GM21737 (cell line): ENCODE measurements at regions not wholly inside any gene's neighbourhood (a gene's known extent, or its start where the extent isn't known, plus 50 kb on each side); places are given as distances from the start of the nearest gene placed in this dataset.

Source experiments
- ATAC-seq: cut with Tn5 transposase; IDR thresholded peaks from one replicate; pipeline ENCODE4 v1.9.1; 2021; ENCODE audit warnings: mild to moderate bottlenecking, moderate library complexity; ENCODE audit not compliant: unreplicated experiment

DNA sequence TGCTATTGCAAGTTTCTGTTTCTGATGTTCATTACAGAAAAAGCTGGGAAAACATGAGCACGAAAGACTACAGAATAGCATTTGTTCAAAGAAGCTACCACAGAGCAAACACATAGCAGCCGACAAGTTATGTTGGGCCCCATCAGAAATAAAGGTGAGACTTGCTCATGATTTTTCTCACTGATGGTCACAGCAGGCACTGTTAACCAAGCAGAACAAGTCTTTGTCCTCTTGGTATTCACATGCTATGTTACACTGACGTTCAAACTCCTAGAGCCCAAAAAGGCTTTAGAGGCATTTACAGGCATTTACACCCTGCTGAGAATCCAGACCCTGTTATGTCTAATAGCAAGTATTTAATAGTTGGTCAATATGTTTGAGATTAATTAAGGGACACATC, 235.0 kb upstream of the HNMT start:
- no peak for ATAC-seq

DNA sequence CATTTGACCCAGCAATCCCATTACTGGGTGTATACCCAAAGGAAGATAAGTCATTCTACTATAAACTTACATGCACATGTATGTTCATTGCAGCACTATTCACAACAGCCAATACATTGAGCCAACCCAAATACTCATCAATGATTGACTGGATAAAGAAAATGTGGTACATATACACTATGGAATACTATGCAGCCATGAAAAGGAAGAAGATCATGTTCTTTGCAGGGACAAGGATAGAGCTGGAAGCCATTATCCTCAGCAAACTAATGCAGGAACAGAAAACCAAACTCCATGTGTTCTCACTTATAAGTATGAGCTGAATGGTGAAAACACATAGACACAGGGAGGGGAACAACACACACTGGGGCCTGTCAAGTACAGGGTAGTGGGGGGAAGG, 226.7 kb upstream of the HNMT start:
- ATAC-seq: no peak

DNA sequence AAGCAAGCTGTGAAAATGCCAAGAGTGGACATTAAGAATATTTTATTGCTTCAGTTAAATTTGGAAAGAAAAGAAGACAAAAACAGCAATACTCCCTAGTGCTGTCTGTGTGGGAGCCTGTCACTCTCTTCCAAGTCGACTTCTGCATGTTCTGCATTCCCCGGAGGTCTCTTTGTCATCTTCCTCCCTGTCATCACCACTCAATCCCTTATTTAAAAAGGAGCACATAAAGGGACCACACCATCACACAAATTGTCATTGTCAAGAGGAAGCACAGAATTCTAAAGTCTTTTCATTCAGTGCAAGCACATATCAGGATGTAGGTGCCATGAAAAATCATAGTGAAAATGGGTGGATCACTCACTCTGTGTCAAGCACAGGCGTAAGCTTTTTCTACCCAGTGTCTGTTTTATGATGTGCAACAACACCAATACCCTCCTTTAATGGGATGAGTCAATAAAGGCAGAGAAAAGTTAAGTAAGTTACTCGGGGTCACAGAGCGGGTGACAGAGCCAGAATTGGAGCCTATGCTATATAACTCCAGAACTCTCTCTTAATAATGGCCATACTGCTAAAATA, 222.4 kb upstream of the HNMT start:
- ATAC-seq: no peak

DNA sequence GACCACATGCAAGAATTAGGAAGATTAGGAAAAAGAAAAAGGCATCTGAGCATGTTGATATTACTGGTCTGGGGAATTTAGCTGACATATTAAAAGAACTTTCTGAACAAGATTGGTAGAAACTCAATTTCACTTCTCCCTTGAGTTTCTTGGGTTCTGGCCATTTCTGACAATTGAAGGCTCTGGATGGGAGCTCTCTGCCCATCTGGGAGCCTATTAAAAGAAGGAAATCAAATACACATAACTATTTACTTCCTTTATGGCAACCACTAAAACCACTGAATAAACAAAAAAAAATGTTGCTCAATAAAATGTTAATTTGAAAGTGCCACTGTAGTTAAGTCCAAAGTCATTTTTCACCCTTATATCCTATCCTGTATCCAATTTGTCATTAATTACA, 216.8 kb upstream of the HNMT start:
- no peak for ATAC-seq

DNA sequence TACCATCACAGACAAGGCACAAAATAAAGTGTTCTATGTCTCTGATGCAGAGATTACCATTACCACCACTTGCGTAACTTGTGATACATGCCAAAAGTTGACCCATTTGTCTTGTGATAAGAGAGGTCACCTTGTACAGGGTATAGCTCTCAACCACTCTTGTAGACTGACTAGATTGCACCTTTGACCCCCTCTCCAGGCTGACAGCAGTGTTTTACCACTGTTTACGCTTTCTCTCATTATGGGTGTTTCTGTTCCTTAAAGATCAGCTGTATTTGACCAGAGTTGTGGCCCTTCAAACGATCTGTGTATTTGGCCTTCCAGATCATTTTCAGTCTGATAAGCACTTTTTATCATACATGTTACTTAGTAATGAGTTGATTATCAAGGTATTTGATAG, 215.7 kb upstream of the HNMT start:
- ATAC-seq: no peak

DNA sequence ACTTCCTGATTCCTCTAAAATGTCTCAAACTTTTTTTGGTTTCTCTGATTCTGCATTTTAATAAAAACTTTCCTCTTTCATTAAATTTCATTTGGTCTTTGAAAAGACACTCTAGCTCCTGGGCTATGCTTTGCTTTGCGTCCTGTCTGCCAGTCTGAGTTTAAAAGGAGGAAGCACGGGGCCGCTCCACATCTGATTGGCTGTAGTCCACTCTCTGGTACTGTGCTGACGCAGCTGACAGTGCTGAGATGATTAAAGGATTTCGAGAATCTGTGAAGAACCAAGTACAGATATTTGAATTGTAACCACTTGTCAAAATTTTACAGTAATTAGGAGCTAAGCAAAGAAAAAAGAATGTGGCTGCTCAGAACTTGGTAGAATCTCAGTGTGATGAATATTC, 199.6 kb upstream of the HNMT start:
- no peak for ATAC-seq

DNA sequence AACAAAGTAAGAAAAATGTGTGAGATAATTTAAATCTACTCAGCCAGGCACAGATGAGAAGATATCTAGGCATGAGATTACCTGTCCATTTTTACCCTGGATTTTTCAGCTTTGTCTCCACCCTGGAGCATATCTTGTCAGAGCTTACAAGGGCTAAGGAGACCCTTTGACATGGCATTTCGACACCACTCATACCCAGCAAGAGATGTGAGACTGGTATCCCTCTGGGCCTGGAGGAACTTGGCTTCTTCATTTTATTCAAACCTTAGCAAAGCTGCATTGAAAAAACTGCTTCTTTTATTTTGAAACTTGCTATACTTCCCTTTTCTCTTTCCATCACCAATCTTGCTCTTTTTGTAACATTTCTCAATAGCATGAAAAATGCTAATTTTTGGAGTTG, 194.9 kb upstream of the HNMT start:
- no peak for ATAC-seq

DNA sequence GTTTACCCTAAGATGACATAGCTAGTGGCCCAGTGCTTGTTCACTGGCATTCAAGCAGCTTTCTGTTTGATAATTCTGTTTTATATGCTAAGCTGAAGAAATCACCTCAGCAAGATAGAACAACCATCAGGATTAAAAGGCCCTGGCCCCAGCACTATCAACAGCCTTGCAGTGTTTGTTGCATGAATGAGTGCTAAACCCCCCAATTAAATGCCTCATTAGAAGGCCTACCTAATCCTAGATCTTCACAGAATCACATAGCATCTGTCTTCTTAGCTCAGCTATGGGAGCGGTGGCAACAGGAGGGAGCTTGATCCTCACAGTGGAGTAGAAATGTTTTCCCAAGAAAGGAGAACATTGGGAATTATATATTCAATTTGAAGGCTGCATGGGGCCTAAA, 194.1 kb upstream of the HNMT start:
- ATAC-seq: no peak

DNA sequence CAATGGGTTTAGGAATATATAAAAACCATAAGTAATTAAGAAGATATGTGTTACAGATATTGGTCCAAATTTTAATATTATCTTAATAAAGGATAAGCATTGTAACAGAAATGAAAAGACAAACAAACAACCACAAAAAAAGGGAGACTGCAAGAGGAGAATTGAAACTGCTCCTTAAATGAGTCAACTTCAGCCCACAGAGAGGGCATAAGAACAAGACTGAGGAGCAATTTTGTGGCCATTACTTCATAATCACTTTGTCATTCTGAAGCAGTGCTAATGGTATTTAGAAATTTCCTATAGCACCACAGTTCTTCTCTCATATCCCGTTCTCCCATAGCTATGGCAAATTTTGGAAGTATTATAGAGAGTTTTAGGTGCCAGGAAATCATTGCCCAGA, 193.2 kb upstream of the HNMT start:
- ATAC-seq: no peak

DNA sequence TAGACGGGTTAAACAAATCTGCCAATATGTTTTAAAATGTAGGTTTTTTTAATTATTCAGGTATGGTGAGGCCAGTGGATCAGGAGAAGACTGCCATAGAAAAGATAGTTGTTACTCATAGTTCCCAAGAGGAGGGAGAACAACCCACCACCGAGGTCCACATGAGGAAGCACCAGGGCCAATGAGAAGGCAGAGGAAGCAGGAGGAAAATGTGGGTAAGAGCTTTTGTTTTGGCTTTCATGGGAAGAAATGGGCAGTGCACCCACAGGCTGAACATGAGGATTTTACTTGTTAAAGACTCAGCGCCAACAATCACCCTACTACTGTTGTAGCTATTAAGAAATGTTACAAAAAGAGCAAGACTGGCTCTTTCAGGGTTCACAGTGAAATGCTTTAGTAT, 191.8 kb upstream of the HNMT start:
- ATAC-seq: no peak

DNA sequence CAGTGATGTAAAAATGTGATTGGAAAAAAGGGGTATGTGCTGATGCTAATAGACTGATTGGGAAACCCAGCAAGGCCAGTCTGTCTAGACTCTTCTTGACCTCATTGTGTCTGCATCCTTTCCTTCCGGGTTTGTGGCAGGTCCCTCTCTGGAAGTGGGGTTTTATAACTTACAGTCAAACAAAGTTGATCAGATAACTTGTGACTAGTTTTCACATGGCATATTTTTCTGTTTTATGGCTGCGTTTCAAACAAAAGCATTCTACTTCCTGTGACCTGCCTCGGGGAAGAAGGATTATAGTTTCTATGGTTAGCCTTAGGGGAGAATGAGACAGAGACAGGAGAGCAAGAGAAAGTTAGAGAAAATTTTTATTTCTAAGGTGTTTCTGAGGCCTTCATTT, 188.7 kb upstream of the HNMT start:
- ATAC-seq: no peak

DNA sequence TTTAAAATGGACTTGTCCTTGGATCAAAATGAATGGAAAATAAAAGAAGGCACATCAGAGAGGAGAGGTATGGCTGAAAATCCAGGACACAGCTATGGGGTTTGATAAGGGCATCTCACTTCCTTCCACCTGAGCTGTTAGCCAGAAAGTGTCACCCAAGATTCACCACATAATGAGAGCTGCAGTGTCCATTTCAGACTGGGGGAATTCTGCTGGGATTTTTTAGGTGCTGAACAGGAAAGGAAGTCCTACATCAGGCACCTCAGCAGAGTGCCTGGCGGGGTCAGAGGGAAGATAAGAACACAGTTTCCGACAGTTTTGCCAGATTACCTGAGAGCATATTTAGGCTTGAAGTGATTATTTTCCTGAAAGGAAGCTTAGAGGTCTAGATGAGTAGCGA, 187.6 kb upstream of the HNMT start:
- no peak for ATAC-seq

DNA sequence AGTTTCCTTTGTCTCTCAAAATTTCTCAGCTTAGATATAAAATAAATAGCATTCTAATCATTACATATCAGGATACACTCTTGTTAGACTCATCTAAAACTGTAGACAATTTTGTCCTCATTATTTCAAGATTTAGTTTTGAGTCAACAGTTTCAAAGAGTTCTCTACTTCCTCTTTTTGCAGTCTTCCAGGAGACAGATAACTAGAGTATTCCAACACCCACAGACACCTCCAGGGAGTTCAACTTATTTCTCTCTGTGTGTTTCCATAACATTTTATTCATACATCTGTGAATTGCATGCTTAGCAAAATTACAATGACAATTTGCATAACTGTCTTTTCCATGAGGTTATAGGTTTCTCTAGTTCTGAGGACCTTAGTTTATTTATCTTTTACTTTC, 166.6 kb upstream of the HNMT start:
- no peak for ATAC-seq

DNA sequence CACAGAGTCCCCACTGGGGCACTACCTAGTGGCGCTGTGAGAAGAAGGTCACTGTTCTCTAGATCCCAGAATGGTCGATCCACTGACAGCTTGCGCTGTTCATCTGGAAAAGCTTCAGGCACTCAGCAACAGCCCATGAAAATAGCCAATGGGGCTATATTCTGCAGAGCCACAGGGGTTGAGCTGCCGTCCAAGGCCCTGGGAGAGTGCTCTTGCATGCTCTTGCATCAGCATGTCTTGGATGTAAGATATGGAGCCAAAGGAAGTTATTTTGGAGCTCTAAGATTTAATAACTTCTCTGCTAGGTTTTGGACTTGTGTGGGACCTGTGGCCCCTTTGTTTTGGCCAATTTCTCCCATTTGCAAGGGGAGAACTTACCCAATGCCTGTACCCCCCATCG, 164.7 kb upstream of the HNMT start:
- ATAC-seq: no peak

DNA sequence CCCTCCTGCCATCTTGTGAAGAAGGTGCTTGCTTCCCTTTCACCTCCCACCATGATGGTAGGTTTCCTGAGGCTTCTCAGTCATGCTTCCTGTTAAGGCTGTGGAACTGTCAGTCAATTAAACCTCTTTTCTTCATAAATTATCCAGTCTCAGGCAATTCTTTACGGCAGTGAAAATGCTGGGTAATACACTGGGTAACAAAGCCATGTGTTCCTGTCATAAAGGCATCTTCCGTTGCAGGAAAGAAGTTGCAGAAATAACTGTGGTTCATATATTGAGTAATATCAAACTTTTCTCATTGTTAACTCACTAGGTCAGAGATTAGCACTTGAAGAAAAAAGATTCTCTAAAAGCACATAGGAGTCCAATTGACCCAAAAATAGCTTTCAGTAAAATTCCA, 163.9 kb upstream of the HNMT start:
- no peak for ATAC-seq

DNA sequence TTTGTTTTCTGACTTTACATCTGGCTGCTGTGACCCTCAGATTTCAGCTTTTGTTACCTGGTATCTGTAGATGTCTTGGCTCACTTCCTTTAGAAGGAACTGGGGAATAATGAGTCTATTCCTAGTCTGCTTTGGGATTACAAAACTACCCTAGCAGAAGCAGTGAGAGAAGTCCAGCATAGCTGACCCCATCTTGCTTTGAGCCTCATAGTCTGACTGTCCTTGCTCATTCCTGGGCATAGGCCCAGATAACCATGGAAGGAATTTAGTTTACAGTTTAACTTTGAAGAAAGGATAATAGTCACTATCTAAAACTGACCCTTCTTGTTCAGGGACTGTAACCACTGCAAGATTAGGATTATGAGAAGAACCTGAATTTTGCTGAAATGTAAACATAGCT, 163.0 kb upstream of the HNMT start:
- no peak for ATAC-seq

DNA sequence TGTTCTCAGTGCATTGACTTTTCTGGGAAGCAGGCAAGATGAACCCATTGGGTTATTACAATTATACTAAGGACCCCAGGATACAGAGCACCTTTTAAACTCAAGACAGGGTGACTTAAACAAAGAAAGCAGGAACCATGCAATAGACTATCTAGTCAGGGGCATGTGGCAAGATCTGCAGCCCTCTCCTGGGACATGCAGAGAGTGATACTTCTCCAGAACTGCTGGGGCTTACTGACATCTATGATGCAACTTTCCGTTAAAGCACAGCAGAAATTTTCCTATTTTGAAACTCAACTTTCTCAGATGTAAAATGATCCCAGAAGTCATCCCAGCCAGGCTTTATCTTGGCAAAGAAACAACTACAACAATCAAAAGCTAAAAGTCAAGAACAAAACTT, 162.2 kb upstream of the HNMT start:
- no peak for ATAC-seq

DNA sequence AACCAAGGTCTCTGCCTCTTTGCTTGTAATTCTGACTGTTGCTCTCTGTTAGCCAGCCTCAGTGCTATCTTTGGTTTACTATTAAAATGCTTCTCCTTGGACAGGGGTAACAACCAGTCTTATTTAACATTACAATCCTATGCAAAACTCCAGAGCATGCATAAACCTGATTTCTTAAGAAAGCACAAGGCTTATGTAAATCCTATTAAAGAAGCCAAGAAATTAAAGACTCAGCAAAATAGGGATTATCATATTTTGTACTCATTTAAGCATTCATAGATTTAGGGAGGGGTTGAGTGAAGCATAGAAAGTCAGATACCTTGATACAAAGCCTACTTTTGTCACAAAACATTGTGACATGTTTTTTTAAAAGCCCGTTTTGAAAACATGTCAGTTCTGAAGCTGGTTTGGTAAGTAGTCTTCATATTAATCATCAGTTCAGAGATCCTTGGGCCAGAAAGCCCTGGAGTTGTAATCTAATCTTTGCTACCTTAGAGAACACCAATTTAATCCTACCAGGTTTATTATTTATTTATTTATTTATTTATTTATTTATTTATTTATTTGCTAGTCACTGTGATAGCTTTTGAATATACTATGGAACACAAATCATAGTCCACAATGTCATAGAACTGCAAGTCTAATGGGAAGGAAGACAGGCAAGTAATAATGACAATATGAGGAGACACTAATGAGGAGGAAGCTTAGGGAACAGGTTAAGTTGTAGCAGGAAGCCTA, 158.0 kb upstream of the HNMT start:
- ATAC-seq: no peak

DNA sequence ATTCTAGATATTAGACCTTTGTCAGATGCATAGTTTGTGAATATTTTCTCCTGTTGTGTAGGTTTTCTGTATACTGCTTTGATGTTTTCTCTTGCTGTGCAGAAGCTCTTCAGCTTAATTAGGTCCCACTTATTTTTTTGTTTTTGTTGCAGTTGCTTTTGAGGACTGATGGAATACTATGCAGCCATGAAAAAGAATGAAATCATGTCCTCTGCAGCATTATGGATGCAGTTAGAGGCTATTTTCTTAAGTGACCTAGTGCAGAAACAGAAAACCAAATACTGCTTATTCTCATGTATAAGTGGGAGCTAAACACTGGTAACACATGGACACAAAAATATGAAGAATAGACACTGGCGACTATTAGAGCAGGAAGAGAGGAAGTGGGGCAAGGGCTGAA, 155.0 kb upstream of the HNMT start:
- ATAC-seq: no peak

DNA sequence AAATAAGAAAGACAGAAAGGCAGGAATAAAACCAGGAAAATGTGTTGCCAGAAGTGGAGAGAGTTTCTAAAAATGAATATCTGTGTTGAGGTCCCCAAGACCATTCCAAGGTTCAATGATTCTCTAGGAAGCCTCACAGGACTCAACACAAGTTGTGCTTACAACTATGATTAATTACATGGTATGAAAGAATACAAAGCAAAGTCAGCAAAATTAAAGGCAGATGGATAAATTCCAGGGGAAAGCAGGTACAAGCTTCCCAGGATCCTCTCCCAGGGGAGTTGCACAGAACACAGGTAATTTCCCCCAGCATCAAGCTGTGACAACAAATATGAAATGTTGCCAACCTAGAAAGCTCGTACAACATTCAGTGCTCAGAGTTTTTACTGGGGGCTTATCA, 154.4 kb upstream of the HNMT start:
- no peak for ATAC-seq

DNA sequence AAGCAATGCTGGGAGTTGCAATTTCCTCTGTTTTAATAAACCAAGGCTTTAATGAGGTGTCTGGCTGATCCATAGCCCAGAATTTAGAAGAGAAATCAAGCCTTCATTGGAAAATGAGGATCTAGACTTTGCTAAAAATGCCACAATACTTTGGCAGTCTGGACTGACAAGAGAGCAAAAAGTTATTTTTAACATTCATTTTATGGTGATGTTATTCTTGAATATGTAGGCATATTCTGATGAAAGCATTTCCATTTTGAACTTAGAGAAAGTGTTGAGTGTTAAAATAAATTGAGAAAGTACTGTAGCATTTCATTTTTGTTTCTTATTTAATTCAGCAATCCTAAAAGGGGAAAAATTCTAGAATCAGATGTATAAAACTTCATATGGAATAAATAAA, 151.8 kb upstream of the HNMT start:
- no peak for ATAC-seq

DNA sequence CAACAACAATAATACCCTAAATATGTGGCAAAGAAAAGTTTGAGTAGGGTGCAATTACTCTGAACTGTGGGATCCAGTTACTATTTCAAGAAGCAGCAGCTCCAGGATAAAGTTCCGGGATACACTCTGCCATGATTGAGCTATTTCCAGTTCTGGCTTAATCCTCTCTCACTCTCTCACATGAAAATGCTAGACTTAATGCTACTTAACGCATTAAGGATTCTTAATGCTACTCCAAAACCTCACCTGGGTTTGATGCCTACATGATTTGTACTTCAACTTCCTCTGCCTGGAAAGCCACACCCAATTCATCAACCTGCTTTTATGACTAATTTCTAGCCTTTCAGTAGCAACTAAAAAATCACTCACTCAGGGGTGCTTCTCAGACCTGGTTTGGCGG, 151.1 kb upstream of the HNMT start:
- ATAC-seq: no peak

DNA sequence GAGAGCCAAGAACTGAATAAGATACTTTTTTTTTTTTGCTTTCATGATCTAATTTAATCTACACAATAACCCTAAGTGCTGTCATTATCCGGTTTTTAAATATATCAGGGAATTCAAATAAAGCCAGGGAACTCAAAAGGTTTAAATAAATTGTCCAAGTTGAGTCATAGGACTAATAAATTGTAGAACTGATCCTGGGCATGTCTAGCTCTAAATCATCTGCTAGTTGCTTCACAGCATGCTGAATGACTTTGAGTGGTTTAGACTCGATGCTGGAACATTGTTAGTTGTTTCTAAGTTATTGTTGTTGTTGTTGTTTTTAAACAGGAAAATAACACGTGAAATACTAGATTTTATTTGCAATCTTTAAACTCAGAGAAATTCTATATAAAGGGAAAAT, 147.2 kb upstream of the HNMT start:
- ATAC-seq: no peak
